ENCODE measurements at regions not wholly inside any gene's neighbourhood (a gene's known extent, or its start where the extent isn't known, plus 50 kb on each side); places are given as distances from the start of the nearest gene placed in this dataset.

DNA sequence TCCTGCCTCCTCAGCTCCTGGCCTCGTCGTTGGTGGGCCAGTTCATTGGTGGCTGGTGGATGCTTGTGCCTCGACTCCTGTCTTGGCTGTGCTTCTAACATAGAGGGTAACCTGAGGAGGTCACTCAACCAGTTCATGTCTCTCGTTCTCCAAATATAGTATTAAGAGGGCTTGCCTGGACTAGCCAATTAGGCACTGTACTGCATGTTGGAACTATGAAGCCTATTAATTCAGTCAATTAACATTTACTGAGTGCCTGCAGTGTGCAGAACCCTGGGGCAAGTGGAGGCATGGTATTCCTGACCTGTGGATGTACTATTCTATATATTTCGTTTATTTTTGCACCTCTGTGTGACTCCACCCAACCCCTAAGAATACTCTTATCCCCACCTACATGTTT, 89.9 kb upstream of the PELI1 start:
- H3K27ac ChIP-seq (ENCODE audit: low read length) = no peak overlapping the region
- H3K4me3 ChIP-seq (ENCODE audit: low read length) = no peak overlapping the region
- H3K27me3 ChIP-seq (replicated peaks; ENCODE audit: insufficient read depth, low read length) = no peaks in the 10 kb centered on the region
- no peaks in the 10 kb centered on the region for H3F3A ChIP-seq (ENCODE audit: insufficient read depth, low read length)
- no peaks in the 10 kb centered on the region for H3K9me2 ChIP-seq (replicated peaks; ENCODE audit: insufficient read depth, low read length)
- H4K20me1 ChIP-seq (ENCODE audit: insufficient read depth, low read length) = no peaks in the 10 kb centered on the region
- H2AFZ ChIP-seq (ENCODE audit: low read length) = no peak overlapping the region
- no peaks in the 10 kb centered on the region for H3K9me3 ChIP-seq (replicated peaks; ENCODE audit: insufficient read depth, low read length)
- no peak overlapping the region for H3K4me2 ChIP-seq (ENCODE audit: low read depth, low read length)
- H3K36me3 ChIP-seq (replicated peaks; ENCODE audit: insufficient read depth, low read length) = no peaks in the 10 kb centered on the region
- TF ChIP-seq, protein P1, sequence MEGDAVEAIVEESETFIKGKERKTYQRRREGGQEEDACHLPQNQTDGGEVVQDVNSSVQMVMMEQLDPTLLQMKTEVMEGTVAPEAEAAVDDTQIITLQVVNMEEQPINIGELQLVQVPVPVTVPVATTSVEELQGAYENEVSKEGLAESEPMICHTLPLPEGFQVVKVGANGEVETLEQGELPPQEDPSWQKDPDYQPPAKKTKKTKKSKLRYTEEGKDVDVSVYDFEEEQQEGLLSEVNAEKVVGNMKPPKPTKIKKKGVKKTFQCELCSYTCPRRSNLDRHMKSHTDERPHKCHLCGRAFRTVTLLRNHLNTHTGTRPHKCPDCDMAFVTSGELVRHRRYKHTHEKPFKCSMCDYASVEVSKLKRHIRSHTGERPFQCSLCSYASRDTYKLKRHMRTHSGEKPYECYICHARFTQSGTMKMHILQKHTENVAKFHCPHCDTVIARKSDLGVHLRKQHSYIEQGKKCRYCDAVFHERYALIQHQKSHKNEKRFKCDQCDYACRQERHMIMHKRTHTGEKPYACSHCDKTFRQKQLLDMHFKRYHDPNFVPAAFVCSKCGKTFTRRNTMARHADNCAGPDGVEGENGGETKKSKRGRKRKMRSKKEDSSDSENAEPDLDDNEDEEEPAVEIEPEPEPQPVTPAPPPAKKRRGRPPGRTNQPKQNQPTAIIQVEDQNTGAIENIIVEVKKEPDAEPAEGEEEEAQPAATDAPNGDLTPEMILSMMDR (IDR thresholded peaks at IDR 0.05; ENCODE audit: low read length) = no peak
- TF ChIP-seq EZH2phosphoT487 (IDR thresholded peaks at IDR 0.05; ENCODE audit: low read length) (no peak), EZH2 (optimal IDR thresholded peaks at IDR 0.05; ENCODE audit: low read depth, low read length) (no peak)
- no peak for DNase-seq
- no peak overlapping the region for H3K9ac ChIP-seq (ENCODE audit: low read length)
- peaks cover 6% of the 10 kb centered on the region for H3K4me1 ChIP-seq (ENCODE audit: low read length)
- H3K79me2 ChIP-seq (ENCODE audit: low read length) = no peaks in the 10 kb centered on the region

DNA sequence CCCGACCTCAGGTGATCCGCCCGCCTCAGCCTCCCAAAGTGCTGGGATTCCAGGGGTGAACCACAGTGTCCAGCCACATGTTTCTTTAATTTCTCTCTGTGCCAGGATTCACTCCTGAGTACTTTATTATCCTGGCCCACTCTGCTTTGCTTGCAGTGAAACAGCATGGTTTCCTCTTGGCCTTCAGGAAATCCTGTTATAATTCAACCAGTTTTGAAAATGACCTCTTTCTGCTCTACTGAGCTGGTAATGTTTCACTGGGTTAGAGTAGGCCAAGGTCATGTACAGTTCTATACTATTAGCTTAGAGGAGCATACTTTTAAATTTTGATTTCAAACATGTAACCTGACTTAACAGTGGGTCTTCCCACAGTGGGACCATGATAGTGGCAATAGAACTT, 90.6 kb upstream of the PELI1 start:
- no peaks in the 10 kb centered on the region for H3K9me2 ChIP-seq (replicated peaks; ENCODE audit: insufficient read depth, low read length)
- no peaks in the 10 kb centered on the region for H3F3A ChIP-seq (ENCODE audit: insufficient read depth, low read length)
- H3K9me3 ChIP-seq (replicated peaks; ENCODE audit: insufficient read depth, low read length) = no peaks in the 10 kb centered on the region
- DNase-seq = no peak
- H3K4me2 ChIP-seq (ENCODE audit: low read depth, low read length) = 0 out of 2 replicates have a peak overlapping the region, but pooled peaks have one; percentile 4
- H3K79me2 ChIP-seq (ENCODE audit: low read length) = no peaks in the 10 kb centered on the region
- TF ChIP-seq EZH2 (optimal IDR thresholded peaks at IDR 0.05; ENCODE audit: low read depth, low read length) (no peak), EZH2phosphoT487 (IDR thresholded peaks at IDR 0.05; ENCODE audit: low read length) (no peak)
- TF ChIP-seq, protein P1 (IDR thresholded peaks at IDR 0.05; ENCODE audit: low read length) = no peak
- H4K20me1 ChIP-seq (ENCODE audit: insufficient read depth, low read length) = no peaks in the 10 kb centered on the region
- H3K4me3 ChIP-seq (ENCODE audit: low read length) = no peak overlapping the region
- no peak overlapping the region for H3K9ac ChIP-seq (ENCODE audit: low read length)
- H3K27ac ChIP-seq (ENCODE audit: low read length) = no peak overlapping the region
- H3K4me1 ChIP-seq (ENCODE audit: low read length) = peaks cover 5% of the 10 kb centered on the region
- H3K36me3 ChIP-seq (replicated peaks; ENCODE audit: insufficient read depth, low read length) = no peaks in the 10 kb centered on the region
- no peak overlapping the region for H2AFZ ChIP-seq (ENCODE audit: low read length)
- H3K27me3 ChIP-seq (replicated peaks; ENCODE audit: insufficient read depth, low read length) = no peaks in the 10 kb centered on the region

DNA sequence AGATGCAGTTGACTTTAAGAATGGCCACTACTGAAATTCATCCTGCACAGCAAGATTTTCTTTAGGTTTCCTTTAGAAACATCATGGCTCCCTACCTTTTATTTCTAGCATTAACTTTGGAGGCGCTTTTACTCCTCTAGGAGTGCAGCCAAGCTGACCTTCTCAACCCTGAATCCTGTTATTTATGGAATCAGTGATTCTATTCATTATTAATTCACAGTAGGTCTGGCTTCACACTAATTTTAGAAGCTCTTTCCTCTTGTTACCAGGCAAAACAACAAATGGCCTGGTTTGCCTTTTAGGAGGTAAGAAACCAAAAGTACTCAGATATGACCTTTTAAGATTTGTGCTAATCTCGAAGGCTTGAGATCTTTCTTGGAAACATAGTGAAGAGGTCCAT, 93.0 kb upstream of the PELI1 start:
- Histone ChIP-seq H3K9me3 (replicated peaks; ENCODE audit: insufficient read depth, low read length) (no peaks in the 10 kb centered on the region), H3K4me1 (ENCODE audit: low read length) (peaks cover 5% of the 10 kb centered on the region), H4K20me1 (ENCODE audit: insufficient read depth, low read length) (no peaks in the 10 kb centered on the region), H2AFZ (ENCODE audit: low read length) (no peak overlapping the region), H3K4me3 (ENCODE audit: low read length) (no peak overlapping the region), H3K9me2 (replicated peaks; ENCODE audit: insufficient read depth, low read length) (no peaks in the 10 kb centered on the region), H3F3A (ENCODE audit: insufficient read depth, low read length) (no peaks in the 10 kb centered on the region), H3K4me2 (ENCODE audit: low read depth, low read length) (no peak overlapping the region), H3K27ac (ENCODE audit: low read length) (no peak overlapping the region), H3K36me3 (replicated peaks; ENCODE audit: insufficient read depth, low read length) (no peaks in the 10 kb centered on the region), H3K9ac (ENCODE audit: low read length) (no peak overlapping the region), H3K79me2 (ENCODE audit: low read length) (no peaks in the 10 kb centered on the region), H3K27me3 (replicated peaks; ENCODE audit: insufficient read depth, low read length) (no peaks in the 10 kb centered on the region)
- DNase-seq = no peak
- TF ChIP-seq EZH2 (optimal IDR thresholded peaks at IDR 0.05; ENCODE audit: low read depth, low read length) (no peak), EZH2phosphoT487 (IDR thresholded peaks at IDR 0.05; ENCODE audit: low read length) (no peak)
- TF ChIP-seq, protein P1 (IDR thresholded peaks at IDR 0.05; ENCODE audit: low read length) = no peak
